ENCODE measurements at regions not wholly inside any gene's neighbourhood (a gene's known extent, or its start where the extent isn't known, plus 50 kb on each side); places are given as distances from the start of the nearest gene placed in this dataset.

- no peak for DNase-seq (ENCODE audit: low read depth)
Observed at GRCh38 chr13:91167706-91168385, 179.6 kb upstream of the MIR17HG start.

DNA sequence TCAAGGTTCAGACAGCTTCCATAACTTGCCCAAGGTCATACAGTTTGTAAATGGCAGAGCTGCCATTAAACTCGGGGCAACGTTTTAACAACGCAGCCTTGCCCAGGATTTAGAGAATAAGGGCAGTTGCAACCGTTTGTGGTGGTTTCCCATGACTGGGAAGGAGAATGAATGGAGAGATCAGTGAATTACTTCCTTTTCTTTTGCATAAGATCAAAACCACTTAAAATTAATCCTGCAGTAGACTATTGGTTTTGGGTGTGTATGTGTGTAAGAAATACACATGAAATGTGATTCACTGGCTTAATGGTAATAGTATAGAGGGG lies 179.1 kb upstream of the MIR17HG start:
- no peak for DNase-seq (ENCODE audit: low read depth)

- DNase-seq (ENCODE audit: low read depth): no peak
Observed at GRCh38 chr13:91169321-91170050, 178.0 kb upstream of the MIR17HG start.

- DNase-seq (ENCODE audit: low read depth): no peak
Observed at GRCh38 chr13:91172160-91172559, 175.3 kb upstream of the MIR17HG start.

DNA sequence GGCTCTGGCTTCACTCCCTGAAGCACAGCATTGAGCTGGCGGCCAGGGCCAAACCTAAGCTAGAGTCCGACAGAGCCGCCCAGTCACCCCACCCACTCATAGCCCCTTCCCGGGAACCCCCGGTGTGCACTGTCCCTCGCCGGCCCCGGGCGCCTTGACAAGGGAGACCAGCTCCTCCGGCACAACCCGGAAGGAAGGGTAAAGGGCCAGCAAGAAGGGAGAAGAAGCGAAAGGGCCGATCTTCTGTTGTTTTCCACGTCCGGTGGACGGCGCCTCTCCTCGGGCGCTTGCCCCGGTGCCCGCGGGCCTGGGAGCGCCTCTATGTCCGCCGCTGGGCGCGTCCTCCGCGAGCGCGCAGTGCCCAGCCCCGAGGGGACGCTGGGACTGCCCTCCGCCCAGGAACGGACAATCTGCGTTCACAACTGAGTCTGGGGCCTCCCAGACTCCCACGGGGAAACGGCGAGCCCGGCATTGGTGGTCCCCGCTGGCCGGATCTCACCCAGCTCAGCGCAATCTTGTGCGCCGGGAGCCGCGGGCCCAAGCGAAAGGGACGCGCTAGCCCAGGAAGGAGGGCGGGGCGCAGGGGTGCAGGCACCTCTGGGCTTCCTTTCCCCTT lies 172.5 kb upstream of the MIR17HG start:
- no peak for DNase-seq (ENCODE audit: low read depth)

- no peak for DNase-seq (ENCODE audit: low read depth)
Observed at GRCh38 chr13:91178099-91178498, 169.4 kb upstream of the MIR17HG start.

GRCh38 chr13:91181892-91182291 lies 165.6 kb upstream of the MIR17HG start:
- no peak for DNase-seq (ENCODE audit: low read depth)

DNA sequence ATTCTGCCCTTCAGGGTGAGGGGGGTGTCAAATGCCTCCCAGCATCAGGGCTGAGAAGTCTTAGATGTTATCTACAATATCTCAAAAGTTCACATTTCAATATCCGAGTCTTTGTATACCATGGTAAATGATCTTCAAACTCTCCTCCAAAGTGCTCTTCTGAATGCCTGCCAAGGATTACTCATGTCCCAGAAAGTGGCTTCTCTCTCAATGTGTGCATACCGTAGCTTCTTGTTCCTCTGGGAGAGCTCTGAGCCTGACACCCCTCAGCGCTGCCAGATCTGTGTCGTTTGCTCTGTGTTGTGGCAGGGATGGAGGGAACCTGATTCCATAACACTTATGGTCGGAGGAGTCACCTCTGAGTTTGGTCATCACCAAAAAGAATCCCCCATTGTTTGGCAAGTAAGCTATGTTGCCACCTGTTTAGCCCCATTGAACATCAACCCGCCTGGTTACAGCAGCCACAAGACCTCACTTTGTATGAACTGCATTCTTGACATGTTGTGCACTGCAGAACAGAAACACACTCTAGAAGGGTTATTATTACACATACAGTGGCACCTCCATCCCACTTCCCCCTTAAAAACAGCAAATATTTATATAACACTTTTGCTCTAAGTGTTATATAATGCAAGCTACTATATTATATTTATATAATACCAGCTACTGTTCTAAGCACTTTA lies 163.1 kb upstream of the MIR17HG start:
- no peak for DNase-seq (ENCODE audit: low read depth)

DNA sequence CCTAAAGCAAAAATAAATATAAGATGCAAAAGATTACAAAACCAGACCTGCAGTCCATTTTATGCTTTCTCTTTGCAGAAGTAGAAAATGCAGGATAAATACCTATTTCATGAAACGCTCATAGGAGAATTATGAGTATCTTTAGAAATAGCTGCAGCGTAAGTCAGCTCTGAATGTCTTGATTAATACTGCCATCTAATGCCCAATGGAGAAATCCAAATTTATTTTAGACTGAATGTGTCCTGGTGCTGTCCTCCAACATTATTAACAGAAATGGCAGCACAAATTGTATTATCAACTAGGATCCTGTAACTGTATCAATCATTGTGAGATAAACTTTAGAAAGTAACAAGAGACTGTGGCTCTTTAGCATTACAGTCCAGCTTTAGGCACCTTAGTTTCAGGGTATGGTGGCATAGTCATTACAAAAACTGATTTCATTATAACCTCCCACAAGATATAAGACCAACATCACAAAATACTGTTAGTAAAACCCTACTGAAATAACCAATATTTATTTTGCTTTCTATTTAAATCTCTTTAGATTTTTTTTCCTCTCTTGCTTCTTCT lies 162.1 kb upstream of the MIR17HG start:
- no peak for DNase-seq (ENCODE audit: low read depth)

DNA sequence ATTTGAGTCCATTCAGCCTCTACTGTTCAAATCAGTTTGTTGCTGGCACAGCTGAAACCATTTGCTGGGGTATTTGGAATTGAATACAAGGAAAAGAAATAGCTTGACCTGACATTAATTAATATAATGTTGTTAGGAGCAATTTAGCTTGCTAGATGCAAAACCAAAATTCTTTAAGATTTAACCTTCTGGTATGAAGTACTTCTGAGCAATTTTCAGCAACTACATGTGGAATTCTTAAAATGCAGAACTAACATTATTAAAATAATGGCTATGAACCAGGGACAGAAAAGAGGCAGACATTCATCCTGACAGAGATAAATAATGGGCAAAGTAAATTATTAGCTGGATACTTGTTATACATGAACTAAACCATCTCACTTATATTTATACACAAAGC lies 160.0 kb upstream of the MIR17HG start:
- DNase-seq (ENCODE audit: low read depth): no peak

- no peak for DNase-seq (ENCODE audit: low read depth)
Observed at GRCh38 chr13:91189506-91189905, 158.0 kb upstream of the MIR17HG start.

DNA sequence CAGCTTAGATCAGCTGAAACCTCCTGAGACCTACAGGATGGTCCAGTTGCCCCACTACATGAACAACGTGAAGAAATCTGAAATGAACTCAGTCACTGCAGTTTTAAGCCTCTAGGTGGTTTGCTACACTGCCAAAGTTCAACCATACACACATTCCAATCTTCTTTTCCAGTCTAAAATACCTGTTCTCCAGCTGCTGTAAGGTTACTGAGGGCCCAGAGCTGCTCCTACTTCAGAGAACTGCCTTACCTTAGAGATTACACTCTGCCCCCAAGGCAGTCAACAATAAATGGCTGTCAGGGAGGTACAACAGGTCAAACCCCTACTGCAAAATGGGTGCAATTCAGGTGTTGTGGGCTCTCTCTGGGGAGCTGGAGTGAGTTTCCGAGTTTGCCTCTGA lies 154.1 kb upstream of the MIR17HG start:
- DNase-seq (ENCODE audit: low read depth): no peak

DNA sequence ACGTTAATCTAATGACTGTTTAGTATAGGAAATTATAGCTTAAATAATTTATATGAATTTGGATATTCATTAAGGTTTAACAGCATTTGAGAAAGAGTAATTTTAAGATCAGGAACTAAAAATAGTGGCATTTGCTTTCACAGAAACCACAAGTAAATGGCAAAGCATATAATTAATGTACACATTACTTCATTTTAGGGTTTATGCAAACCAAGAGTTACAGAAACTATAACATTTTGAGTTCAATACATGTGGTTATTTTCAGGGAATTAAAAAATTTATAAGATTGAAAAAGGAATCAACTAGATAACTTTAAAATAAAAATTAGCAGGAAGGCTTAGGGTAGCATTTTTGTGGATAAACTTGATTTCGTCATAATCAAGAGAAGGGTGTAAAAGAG lies 151.7 kb upstream of the MIR17HG start:
- DNase-seq (ENCODE audit: low read depth): no peak

GRCh38 chr13:91196958-91197357 lies 150.5 kb upstream of the MIR17HG start:
- DNase-seq (ENCODE audit: low read depth): no peak

- no peak for DNase-seq (ENCODE audit: low read depth)
Observed at GRCh38 chr13:91199866-91200265, 147.6 kb upstream of the MIR17HG start.

- no peak for DNase-seq (ENCODE audit: low read depth)
Observed at GRCh38 chr13:91200486-91200885, 147.0 kb upstream of the MIR17HG start.

- DNase-seq (ENCODE audit: low read depth): no peak
Observed at GRCh38 chr13:91203430-91203829, 144.1 kb upstream of the MIR17HG start.

- DNase-seq (ENCODE audit: low read depth): no peak
Observed at GRCh38 chr13:91207261-91207660, 140.2 kb upstream of the MIR17HG start.

DNA sequence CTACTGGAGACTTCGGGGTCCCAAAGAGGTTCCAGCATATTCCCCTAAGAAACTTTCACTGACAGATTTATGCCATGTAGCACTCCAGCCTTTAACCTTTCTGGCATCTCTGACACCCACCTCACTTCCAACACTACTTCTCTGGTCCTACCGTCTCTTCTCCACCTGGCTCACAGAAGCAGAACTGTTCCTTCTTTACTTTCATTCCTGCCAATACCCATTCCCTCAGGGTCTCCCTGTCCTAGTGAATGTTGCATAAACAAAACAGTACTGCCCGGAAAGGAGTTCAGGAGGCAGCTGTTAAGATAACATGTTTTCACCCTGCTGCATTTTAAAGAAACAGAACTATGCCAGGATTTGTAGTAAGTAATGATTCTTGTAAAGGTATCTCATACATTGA lies 136.0 kb upstream of the MIR17HG start:
- DNase-seq (ENCODE audit: low read depth): no peak

- DNase-seq (ENCODE audit: low read depth): no peak
Observed at GRCh38 chr13:91212231-91212630, 135.3 kb upstream of the MIR17HG start.

DNA sequence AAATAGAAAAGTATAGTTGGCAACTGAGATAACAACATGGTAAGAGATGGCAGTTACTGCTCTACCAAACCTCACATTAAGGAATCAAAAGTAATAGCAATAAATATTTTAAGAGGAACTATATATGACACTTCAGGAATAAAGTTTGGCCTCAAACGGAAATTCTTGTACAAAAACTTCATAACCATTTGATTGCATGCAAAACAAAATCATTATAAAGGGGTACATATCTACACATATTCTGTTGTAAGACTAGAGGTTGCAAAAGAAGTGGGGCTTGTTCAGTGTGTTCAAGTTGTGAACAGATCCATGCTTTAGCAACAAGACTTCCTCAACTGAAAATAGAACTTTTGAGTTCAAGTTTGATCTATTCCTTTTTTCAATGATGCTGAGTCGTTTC lies 133.5 kb upstream of the MIR17HG start:
- DNase-seq (ENCODE audit: low read depth): no peak

DNA sequence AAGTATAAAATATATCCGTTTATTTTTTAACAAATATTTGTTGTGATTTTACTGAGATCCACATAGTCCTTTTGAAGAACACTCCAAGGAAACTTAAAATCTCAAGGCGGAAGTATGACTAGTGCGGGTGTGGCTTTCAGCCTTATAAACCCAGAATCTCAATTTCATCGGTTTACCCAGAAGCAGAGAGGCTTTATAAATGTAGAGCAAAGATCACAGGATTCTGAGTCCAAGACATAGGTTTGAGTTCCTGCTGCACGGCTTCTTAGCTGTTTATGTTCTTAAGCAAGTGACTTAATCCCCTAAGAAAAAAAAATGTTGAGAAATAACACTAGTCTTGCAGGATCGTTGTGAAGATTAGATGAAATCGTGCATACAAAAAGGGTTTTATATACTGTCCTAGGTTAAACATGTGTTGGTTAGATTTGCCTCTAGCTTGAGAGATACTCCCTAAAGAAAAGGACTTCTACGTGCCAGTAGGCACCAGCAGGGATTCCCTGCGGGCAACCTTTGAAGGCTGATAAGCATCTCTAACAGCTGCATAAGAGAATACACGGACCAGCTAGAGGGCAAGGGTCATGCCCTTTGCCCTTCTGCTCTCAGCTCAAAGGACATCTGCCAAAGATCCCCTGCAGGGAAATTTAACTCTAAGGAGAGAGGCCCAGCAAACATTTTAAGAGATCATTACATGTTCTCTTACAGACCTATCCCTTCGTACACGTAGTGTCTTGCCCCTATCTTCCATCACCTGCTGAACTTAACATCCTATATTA lies 130.4 kb upstream of the MIR17HG start:
- no peak for DNase-seq (ENCODE audit: low read depth)
